HG03064 (cell line): ENCODE measurements at regions not wholly inside any gene's neighbourhood (a gene's known extent, or its start where the extent isn't known, plus 50 kb on each side); places are given as distances from the start of the nearest gene placed in this dataset.
"Not testable (repeated sequence)": the region's sequence is repeated elsewhere in the genome, so short reads cannot be mapped to it uniquely, and the experiment has no call there.

ENCODE experiments used
- ATAC-seq: cut with Tn5 transposase; IDR thresholded peaks from one replicate; pipeline ENCODE4 v1.9.1; 2021; ENCODE audit warnings: low read depth; ENCODE audit not compliant: unreplicated experiment

DNA sequence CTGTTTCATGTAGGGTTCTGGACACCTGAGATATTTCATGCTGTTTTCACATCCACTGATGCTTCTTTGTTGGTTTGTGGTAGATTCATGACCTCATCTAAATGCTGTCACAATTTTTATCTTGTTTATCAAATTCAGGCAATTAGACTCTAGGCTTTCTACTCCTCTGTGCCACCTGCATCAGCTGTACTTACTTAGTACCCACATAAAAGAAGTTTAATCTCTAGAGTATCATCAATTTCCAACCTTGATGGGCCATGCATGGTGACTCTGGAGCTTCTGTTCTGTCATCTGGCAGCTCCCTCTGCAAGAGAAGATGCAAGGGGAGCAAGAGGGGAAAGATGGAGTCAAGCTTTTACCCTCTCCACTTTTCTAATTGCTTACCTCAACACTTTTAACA lies 195.9 kb upstream of the VWC2 start:
- ATAC-seq: no peak

- no peak for ATAC-seq
Measured at GRCh38 chr7:49579408-49579807, 194.0 kb upstream of the VWC2 start.

GRCh38 chr7:49580000-49580399 lies 193.4 kb upstream of the VWC2 start:
- ATAC-seq: no peak

DNA sequence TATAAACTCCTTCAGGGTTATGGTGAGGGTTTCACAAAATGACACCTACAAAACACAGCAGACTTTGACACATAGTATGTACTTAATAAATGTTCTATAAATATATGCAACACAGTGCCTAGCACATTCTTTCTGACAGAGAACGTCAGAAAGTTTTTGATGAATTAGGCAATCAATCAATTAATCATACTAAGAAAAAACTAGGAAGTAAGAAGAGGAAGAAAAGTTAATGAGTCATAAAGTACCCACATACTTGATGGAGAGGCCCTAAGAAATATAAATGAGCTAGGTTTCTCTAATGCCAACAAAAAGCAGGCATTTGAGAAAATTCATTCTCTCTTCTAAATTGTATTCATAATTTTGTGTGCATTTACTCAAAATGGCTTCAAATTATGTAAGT lies 192.7 kb upstream of the VWC2 start:
- no peak for ATAC-seq

- ATAC-seq: no peak
Measured at GRCh38 chr7:49583440-49583839, 190.0 kb upstream of the VWC2 start.

- ATAC-seq: no peak
Measured at GRCh38 chr7:49596701-49597491, 176.5 kb upstream of the VWC2 start.

DNA sequence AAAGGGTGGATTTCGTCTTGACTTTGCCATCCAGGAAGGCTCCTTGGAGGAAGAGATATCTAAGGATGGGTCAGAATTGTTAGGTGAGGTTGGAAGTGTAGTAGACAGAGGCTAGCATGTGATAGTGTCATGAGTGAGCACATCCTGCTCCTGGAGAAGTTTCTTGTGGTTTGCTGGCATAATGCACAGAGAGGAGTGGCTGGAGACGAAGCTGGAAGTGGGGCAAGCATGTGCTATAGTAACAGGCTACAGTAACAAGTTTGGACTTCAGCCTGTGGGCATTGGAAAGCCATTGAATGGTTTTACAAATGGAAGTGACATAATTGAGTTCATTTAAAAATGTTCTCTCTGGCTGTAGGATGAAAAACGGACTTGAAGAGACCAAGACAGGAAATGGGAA lies 175.6 kb upstream of the VWC2 start:
- ATAC-seq: no peak

- no peak for ATAC-seq
Measured at GRCh38 chr7:49611951-49612350, 161.5 kb upstream of the VWC2 start.

GRCh38 chr7:49613759-49614158 lies 159.7 kb upstream of the VWC2 start:
- no peak for ATAC-seq

GRCh38 chr7:49614974-49615373 lies 158.5 kb upstream of the VWC2 start:
- ATAC-seq: not testable (repeated sequence)

DNA sequence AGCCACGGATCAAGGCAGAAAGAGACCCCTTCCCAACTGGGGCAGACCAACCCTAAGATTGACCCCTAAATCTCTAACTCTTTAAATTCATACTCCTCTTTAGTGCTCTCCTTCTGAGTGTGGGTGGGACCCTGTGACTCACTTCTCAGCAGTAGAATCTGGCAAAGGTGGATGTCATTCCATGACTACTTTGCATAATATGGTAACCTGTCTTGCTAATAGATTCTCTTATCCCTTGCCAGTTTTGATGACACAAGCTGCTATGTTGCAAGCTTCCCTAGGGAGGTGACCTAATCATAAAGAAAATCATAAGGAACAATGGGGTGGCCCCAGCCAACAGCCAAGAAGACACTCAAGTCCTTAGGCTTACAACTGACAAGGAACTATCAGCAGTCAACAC lies 155.4 kb upstream of the VWC2 start:
- no peak for ATAC-seq

GRCh38 chr7:49623943-49624342 lies 149.5 kb upstream of the VWC2 start:
- no peak for ATAC-seq

GRCh38 chr7:49624611-49625010 lies 148.8 kb upstream of the VWC2 start:
- ATAC-seq: no peak

GRCh38 chr7:49630513-49630912 lies 142.9 kb upstream of the VWC2 start:
- no peak for ATAC-seq

GRCh38 chr7:49631071-49631815 lies 142.2 kb upstream of the VWC2 start:
- ATAC-seq: no peak

DNA sequence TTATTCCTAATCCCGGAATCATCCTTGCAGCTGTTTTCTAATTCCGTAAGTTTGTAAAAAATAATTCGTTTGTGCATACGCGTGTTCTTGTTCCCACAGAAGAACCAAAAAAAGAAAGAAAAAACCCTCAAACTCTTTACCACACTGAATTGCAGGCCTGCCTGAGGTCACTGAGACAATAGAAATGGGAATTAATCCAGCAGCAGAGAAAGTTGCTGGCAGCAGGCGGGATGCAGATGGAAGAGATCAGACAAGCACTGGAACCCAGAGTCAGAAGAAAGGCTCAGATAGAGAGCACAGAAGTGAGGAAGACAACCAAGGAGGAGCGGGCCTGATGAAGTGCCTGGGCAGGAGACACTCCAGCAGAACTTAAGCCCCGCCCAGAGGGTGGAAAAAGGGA lies 141.5 kb upstream of the VWC2 start:
- ATAC-seq: no peak

- no peak for ATAC-seq
Measured at GRCh38 chr7:49635800-49636199, 137.6 kb upstream of the VWC2 start.

GRCh38 chr7:49636400-49636799 lies 137.0 kb upstream of the VWC2 start:
- no peak for ATAC-seq

DNA sequence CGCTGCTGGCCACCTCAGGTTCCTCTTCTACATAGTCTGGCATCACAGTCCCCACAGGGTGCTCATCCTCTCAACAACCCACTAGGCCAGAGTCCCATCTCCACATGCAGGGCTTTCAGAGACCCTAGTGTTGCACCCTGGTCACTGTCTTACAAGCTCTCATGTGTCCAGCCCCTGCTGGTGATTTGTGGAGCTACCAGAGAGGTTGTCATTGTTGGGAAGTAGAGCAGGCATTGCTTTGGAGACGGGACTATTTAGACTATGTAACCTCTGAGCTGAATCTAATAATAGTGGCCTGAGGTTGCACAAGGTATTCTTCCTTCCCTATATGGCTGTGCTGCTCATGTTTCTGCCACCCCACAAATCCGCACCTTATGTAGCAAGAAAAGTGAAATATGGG lies 135.3 kb upstream of the VWC2 start:
- no peak for ATAC-seq

DNA sequence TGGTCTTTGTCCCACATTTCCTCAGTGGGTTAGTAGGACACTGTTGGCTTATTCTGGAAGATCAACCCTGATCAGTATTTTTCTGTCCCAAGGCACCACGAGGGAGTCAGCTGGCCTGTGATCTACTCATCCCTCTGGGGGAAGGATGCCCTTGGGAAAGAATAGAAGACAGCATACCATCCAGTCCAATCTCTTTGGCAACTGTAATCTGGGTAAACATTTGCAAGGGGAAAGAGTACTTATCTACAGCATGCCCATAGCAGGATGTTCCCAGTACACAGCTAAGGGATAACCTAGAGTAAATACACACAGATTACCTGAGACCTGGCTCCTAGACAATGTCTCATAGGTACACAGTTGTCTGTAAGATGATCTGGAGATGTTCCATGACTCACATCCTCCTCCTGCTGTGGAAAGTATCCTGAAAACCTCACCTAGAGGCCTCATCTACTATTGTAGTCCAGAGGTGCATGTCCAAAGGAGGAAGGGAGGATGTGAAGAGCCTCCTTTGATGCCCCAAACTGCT lies 134.3 kb upstream of the VWC2 start:
- ATAC-seq: no peak

- no peak for ATAC-seq
Measured at GRCh38 chr7:49639808-49640207, 133.6 kb upstream of the VWC2 start.

- no peak for ATAC-seq
Measured at GRCh38 chr7:49643321-49643720, 130.1 kb upstream of the VWC2 start.
